Type B pancreatic cell (in vitro differentiated cells): ENCODE measurements at regions not wholly inside any gene's neighbourhood (a gene's known extent, or its start where the extent isn't known, plus 50 kb on each side); places are given as distances from the start of the nearest gene placed in this dataset.

ENCODE experiments used
- DNase-seq: peaks from one replicate; pipeline ENCODE4 v3.0.0; 2021; ENCODE audit warnings: mixed read lengths; ENCODE audit not compliant: unreplicated experiment; ENCODE audit errors: extremely low spot score
- H3K27ac Mint-ChIP-seq: 2 replicates; pipeline ENCODE4 v1.8.0; 2021; ENCODE audit warnings: mild to moderate bottlenecking, mixed read lengths
- H3K27me3 Mint-ChIP-seq: 2 replicates; pipeline ENCODE4 v1.8.0; 2021; ENCODE audit warnings: mixed read lengths
- H3K36me3 Mint-ChIP-seq: 2 replicates; pipeline ENCODE4 v1.8.0; 2021; ENCODE audit warnings: mixed read lengths
- H3K4me1 Mint-ChIP-seq: one replicate; pipeline ENCODE4 v1.8.0; 2021; ENCODE audit warnings: mixed read lengths; ENCODE audit not compliant: unreplicated experiment
- H3K4me3 Mint-ChIP-seq: 2 replicates; pipeline ENCODE4 v1.8.0; 2021; ENCODE audit warnings: mild to moderate bottlenecking, mixed read lengths
- H3K9me3 Mint-ChIP-seq: 2 replicates; pipeline ENCODE4 v1.8.0; 2021; ENCODE audit warnings: mixed read lengths
- TF ChIP-seq, protein P1 (sequence below): fragments of 200-600 bp; sonication (generic); conservative IDR thresholded peaks from 2 replicates; pipeline ENCODE4 v1.5.0; 2021; ENCODE audit warnings: antibody characterized with exemption, mild to moderate bottlenecking

DNA sequence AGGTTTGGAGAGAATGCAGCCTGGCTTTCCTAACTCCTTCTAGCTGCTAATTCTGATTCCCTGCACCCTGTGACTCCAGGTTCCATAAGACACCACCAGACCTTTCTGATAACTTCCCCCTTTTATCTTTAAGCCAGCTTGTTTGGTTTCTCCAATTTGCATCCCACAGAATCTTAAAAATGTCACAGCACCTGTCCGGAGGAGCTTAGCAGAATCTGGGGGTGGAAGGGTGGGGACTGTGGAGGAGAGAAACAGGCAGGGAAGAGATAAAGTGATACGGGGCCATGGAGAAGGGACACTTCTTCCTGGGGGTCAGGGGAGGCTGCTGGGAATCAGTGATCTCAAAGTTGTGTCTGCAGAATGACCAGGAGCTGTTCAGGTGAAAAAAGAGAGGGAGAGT lies 59.4 kb downstream of the FOXL1 start:
- TF ChIP-seq, protein P1, sequence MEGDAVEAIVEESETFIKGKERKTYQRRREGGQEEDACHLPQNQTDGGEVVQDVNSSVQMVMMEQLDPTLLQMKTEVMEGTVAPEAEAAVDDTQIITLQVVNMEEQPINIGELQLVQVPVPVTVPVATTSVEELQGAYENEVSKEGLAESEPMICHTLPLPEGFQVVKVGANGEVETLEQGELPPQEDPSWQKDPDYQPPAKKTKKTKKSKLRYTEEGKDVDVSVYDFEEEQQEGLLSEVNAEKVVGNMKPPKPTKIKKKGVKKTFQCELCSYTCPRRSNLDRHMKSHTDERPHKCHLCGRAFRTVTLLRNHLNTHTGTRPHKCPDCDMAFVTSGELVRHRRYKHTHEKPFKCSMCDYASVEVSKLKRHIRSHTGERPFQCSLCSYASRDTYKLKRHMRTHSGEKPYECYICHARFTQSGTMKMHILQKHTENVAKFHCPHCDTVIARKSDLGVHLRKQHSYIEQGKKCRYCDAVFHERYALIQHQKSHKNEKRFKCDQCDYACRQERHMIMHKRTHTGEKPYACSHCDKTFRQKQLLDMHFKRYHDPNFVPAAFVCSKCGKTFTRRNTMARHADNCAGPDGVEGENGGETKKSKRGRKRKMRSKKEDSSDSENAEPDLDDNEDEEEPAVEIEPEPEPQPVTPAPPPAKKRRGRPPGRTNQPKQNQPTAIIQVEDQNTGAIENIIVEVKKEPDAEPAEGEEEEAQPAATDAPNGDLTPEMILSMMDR: no peak
- DNase-seq: no peak
- Mint-ChIP-seq H3K27ac (no peak overlapping the region), H3K9me3 (peaks cover 4% of the 10 kb centered on the region), H3K36me3 (no peaks in the 10 kb centered on the region), H3K4me3 (no peak overlapping the region), H3K4me1 (peaks cover 25% of the 10 kb centered on the region), H3K27me3 (peaks cover 29% of the 10 kb centered on the region)

DNA sequence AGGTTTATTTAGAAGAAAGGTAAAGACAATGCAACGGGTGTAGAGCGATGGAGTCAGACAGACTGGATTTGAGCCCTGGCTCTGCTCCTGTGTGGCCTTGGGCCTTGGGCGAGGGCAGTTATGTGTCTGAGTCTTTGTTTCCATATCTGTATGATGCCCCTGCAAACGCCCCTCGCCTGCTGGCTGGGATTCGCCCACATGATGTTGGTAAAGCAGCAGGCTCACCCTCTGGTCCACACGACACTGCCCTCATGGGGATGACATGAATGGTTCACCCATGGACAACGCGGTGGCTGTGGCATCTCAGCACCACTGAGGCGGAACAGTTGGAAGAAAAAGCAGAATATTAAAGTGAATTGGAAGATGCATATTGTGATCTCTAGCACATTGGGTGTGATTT lies 60.3 kb downstream of the FOXL1 start:
- Mint-ChIP-seq H3K36me3 (no peaks in the 10 kb centered on the region), H3K9me3 (no peaks in the 10 kb centered on the region), H3K27me3 (peaks cover 26% of the 10 kb centered on the region), H3K27ac (no peak overlapping the region), H3K4me1 (peaks cover 30% of the 10 kb centered on the region), H3K4me3 (no peak overlapping the region)
- DNase-seq: no peak
- TF ChIP-seq, protein P1: no peak

DNA sequence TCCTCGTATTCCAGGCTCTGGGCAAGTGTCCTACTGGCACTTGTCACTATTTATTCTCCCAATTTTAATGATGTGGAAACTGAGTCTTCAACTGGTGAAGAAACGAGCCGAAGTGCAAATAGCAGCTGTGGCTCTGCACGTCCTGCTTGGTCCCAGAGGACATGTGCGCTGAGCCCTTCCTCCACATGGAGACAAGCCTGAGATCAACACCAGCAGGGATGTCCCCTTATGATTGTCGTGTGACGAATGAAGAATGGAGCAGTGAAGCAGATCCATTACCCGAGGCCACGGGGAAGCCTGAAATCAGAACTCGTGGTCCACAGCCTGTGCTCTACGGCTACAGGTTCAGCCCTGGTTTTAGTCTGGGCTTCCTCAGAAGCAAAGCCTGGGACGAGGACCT lies 61.0 kb downstream of the FOXL1 start:
- TF ChIP-seq, protein P1: no peak
- Mint-ChIP-seq H3K36me3 (no peaks in the 10 kb centered on the region), H3K27me3 (peaks cover 26% of the 10 kb centered on the region), H3K4me3 (no peak overlapping the region), H3K9me3 (no peaks in the 10 kb centered on the region), H3K27ac (no peak overlapping the region), H3K4me1 (peaks cover 33% of the 10 kb centered on the region)
- DNase-seq: no peak

DNA sequence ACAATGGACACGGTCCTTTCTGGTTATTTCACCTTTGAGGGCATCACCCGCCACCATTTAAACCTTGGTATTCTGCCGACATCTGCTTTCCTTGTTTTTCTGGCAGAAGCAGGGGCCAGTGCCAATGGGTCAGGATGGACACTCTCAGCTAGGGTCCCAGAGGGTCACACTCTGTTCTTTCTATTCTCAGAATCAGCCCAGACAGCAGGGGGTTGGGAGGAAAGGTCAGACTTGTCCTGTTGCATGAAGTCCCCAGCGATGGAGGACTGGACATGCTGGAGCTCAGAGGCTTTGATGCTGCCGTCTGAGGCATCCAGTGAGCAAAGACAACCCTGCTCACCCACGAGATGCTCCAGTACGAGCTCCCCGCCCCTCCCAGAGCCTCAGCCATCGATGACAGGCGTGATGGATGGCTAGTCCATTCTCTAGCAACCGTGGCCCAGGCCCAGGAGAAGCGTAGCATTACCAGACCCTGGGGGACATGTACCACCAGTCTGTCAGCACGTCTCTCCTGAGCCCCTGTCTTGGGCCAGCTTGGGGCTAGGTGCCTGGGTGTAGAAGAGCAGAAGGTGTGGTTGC lies 62.0 kb downstream of the FOXL1 start:
- Mint-ChIP-seq H3K4me3 (no peak overlapping the region), H3K9me3 (no peaks in the 10 kb centered on the region), H3K27ac (no peak overlapping the region), H3K27me3 (peaks cover 27% of the 10 kb centered on the region), H3K36me3 (no peaks in the 10 kb centered on the region), H3K4me1 (peaks cover 23% of the 10 kb centered on the region)
- TF ChIP-seq, protein P1: no peak
- DNase-seq: no peak

DNA sequence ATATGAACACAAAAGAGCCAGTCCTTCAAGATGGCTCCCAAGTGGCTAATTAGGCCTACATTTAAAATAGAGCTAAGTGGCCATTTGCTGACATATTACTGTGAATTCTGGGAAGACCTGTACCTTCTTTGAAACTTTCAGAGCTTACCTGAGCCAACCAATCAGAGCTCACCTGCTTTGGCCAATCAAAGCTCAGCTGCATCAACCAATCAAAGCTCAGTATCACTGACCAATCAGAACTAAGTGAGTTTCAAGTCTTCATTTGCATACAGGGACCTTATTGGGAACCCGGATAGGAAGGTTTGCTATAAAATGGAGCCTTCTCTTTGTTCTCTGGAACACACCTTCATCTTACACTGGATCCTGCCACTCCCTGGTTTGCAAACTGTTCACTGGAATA lies 63.7 kb downstream of the FOXL1 start:
- H3K27me3 Mint-ChIP-seq: peaks cover 32% of the 10 kb centered on the region
- no peak for DNase-seq
- TF ChIP-seq, protein P1: no peak
- H3K4me1 Mint-ChIP-seq: peaks cover 14% of the 10 kb centered on the region
- H3K36me3 Mint-ChIP-seq: no peaks in the 10 kb centered on the region
- no peaks in the 10 kb centered on the region for H3K9me3 Mint-ChIP-seq
- H3K4me3 Mint-ChIP-seq: no peak overlapping the region
- no peak overlapping the region for H3K27ac Mint-ChIP-seq

DNA sequence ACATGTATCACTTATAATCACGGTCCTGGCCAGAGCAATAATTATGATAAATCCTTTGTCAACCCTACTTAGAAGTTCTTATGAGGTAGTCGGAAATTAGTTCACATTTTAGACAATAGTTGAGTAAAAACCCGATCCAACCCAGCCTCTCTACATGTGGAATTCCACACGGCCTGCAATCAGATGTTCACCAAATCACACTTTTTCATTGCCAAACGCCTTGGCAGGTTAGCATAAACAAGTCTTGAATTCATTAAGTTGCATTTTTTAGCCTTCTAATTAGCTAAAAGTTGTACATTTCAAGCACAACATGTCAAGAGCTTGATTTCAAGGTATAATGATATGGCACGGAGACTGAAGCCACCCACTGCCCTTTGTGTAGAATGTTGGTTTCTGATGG lies 65.3 kb downstream of the FOXL1 start:
- Mint-ChIP-seq H3K9me3 (no peaks in the 10 kb centered on the region), H3K27me3 (peaks cover 21% of the 10 kb centered on the region), H3K4me3 (no peak overlapping the region), H3K4me1 (peaks cover 9% of the 10 kb centered on the region), H3K27ac (no peak overlapping the region), H3K36me3 (no peaks in the 10 kb centered on the region)
- TF ChIP-seq, protein P1: no peak
- no peak for DNase-seq
